ENCODE measurements at regions not wholly inside any gene's neighbourhood (a gene's known extent, or its start where the extent isn't known, plus 50 kb on each side); places are given as distances from the start of the nearest gene placed in this dataset.

DNA sequence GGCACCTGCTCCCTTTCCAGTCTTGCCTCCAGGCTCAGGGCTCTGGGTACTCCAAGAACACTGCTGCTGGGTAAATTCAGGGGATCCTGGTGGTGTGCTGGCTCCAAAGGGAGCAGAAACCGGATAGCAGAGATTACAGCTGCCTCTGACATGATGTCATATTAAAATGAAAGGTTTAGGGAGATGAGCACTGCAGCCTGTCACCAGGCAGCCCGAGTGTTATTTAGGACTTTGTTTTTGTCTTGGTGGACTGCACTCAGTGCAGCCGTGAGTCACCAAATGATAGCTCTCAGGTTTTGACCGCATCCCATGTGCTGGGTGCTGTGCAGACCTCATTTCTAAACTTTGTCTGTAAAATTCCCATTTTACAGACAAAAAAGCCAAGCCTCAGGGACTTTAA, 266.0 kb upstream of the CRY1 start:
- no peaks in the 10 kb centered on the region for H3K4me1 Mint-ChIP-seq (ENCODE audit: low read depth)
- no peaks in the 10 kb centered on the region for H3K9me3 Mint-ChIP-seq (ENCODE audit: low read depth)
- H3K27ac Mint-ChIP-seq (ENCODE audit: unreplicated experiment), result no peak overlapping the region
- no peaks in the 10 kb centered on the region for H3K36me3 Mint-ChIP-seq (ENCODE audit: low read depth)
- H3K27me3 Mint-ChIP-seq (ENCODE audit: low read depth), result peaks cover 22% of the 10 kb centered on the region
- DNase-seq (ENCODE audit: low spot score), result no peak
- TF ChIP-seq, protein P1, sequence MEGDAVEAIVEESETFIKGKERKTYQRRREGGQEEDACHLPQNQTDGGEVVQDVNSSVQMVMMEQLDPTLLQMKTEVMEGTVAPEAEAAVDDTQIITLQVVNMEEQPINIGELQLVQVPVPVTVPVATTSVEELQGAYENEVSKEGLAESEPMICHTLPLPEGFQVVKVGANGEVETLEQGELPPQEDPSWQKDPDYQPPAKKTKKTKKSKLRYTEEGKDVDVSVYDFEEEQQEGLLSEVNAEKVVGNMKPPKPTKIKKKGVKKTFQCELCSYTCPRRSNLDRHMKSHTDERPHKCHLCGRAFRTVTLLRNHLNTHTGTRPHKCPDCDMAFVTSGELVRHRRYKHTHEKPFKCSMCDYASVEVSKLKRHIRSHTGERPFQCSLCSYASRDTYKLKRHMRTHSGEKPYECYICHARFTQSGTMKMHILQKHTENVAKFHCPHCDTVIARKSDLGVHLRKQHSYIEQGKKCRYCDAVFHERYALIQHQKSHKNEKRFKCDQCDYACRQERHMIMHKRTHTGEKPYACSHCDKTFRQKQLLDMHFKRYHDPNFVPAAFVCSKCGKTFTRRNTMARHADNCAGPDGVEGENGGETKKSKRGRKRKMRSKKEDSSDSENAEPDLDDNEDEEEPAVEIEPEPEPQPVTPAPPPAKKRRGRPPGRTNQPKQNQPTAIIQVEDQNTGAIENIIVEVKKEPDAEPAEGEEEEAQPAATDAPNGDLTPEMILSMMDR (IDR thresholded peaks at IDR 0.05), result no peak
- no peak overlapping the region for H3K4me3 Mint-ChIP-seq (ENCODE audit: unreplicated experiment)

DNA sequence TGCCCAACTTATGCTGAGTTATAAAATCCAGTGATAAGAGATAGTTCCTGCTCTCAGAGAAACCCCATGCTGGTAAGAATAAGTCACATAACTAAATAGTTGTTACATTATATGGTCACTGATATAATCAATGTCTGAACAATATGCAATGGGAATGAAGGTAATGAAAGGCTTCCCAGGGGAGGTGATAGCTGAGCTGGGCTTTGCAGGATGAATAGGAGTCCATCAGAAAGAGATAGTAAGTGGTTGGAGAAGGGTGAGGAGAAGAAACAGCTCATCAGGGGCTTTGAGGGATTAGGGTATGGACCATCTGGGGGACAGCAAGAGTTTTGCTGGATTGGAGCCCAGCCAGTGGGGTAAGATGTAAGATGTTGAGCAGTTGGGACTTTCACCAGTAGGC, 266.7 kb upstream of the CRY1 start:
- Mint-ChIP-seq H3K27me3 (ENCODE audit: low read depth) (peaks cover 22% of the 10 kb centered on the region), H3K4me1 (ENCODE audit: low read depth) (no peaks in the 10 kb centered on the region), H3K9me3 (ENCODE audit: low read depth) (no peaks in the 10 kb centered on the region), H3K27ac (ENCODE audit: unreplicated experiment) (no peak overlapping the region), H3K36me3 (ENCODE audit: low read depth) (no peaks in the 10 kb centered on the region), H3K4me3 (ENCODE audit: unreplicated experiment) (no peak overlapping the region)
- TF ChIP-seq, protein P1 (IDR thresholded peaks at IDR 0.05), result no peak
- DNase-seq (ENCODE audit: low spot score), result no peak

DNA sequence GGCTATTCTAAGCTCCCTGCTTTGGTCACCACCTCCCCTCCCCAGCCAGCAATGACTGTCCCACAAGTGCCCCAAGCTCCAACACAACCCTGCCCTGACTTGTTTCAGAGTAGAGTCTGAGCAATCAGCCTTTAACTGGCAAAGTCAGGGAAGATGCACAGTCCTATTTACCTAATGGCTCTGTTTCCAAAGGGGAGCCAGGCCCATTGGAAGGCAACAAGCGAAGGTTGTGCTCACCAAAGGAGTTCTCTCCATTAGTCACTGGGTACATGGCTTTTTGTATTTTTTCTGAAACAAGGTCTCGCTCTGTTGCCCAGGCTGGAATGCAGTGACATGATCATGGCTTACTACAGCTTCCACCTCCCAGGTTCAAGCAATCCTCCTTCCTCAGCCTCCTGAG, 267.1 kb upstream of the CRY1 start:
- TF ChIP-seq, protein P1 (IDR thresholded peaks at IDR 0.05), result no peak
- Mint-ChIP-seq H3K36me3 (ENCODE audit: low read depth) (no peaks in the 10 kb centered on the region), H3K27me3 (ENCODE audit: low read depth) (peaks cover 24% of the 10 kb centered on the region), H3K9me3 (ENCODE audit: low read depth) (no peaks in the 10 kb centered on the region), H3K4me1 (ENCODE audit: low read depth) (no peaks in the 10 kb centered on the region), H3K27ac (ENCODE audit: unreplicated experiment) (no peak overlapping the region), H3K4me3 (ENCODE audit: unreplicated experiment) (no peak overlapping the region)
- DNase-seq (ENCODE audit: low spot score), result no peak

DNA sequence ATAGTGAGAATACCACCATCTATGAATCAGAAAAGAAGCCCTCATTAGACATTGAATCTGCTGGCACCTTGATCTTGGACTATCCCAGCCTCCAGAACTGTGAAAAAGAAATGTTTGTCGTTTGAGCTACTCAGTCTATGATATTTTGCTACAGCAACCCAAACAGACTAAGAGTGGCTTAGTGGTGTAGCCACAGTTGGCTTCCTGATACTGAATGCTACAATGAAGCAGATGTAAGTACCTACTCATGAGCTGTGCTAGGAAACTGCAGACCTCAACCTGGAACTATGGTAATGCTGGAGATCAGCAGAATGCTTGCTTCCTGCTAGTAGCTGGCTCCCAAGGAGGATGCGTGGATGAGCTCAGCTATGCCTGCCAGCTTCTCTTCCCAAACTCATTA, 268.6 kb upstream of the CRY1 start:
- DNase-seq (ENCODE audit: low spot score), result no peak
- Mint-ChIP-seq H3K4me1 (ENCODE audit: low read depth) (no peaks in the 10 kb centered on the region), H3K27ac (ENCODE audit: unreplicated experiment) (no peak overlapping the region), H3K4me3 (ENCODE audit: unreplicated experiment) (no peak overlapping the region), H3K27me3 (ENCODE audit: low read depth) (peaks cover 29% of the 10 kb centered on the region), H3K36me3 (ENCODE audit: low read depth) (no peaks in the 10 kb centered on the region), H3K9me3 (ENCODE audit: low read depth) (no peaks in the 10 kb centered on the region)
- TF ChIP-seq, protein P1 (IDR thresholded peaks at IDR 0.05), result no peak

DNA sequence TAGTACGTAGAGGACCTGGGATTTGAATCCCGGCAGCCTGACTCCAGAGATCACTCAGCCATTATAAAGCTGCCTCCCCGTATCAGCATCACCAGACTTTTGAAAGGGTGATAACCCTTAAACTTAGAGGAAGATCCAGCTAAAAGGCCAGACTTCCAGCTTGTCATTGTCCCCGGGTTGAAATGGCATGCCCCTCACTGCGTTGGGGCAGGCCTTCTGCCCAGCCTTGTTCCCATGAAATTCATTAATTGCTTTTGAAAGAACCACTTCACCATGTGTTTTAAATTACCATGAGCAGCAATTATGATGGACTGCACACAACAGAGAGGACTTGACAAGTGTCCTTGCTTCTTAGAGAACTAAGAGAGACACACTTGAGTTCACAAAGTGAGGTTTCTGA, 269.6 kb upstream of the CRY1 start:
- TF ChIP-seq, protein P1 (IDR thresholded peaks at IDR 0.05), result no peak
- no peak for DNase-seq (ENCODE audit: low spot score)
- H3K4me1 Mint-ChIP-seq (ENCODE audit: low read depth), result no peaks in the 10 kb centered on the region
- H3K27me3 Mint-ChIP-seq (ENCODE audit: low read depth), result peaks cover 27% of the 10 kb centered on the region
- H3K4me3 Mint-ChIP-seq (ENCODE audit: unreplicated experiment), result no peak overlapping the region
- H3K9me3 Mint-ChIP-seq (ENCODE audit: low read depth), result no peaks in the 10 kb centered on the region
- H3K27ac Mint-ChIP-seq (ENCODE audit: unreplicated experiment), result no peak overlapping the region
- no peaks in the 10 kb centered on the region for H3K36me3 Mint-ChIP-seq (ENCODE audit: low read depth)

All from chondrocyte (in vitro differentiated cells).